GM23338 (cell line): ENCODE measurements at regions not wholly inside any gene's neighbourhood (a gene's known extent, or its start where the extent isn't known, plus 50 kb on each side); places are given as distances from the start of the nearest gene placed in this dataset.

Experiments
- ATAC-seq: fragments of 200-7000 bp; cut with Tn5 transposase; 3 replicates; pipeline ENCODE4 v1.9.1; 2020
- DNase-seq: peaks from one replicate; pipeline ENCODE4 v3.0.0-alpha.2; 2015; ENCODE audit warnings: low spot score
- H2AFZ ChIP-seq: fragments of 200-600 bp; sonication (generic); 2 replicates; pipeline ENCODE4 v1.8.0; 2016; ENCODE audit warnings: antibody characterized with exemption, mild to moderate bottlenecking, moderate library complexity
- H3F3A ChIP-seq: fragments of 200-600 bp; sonication (generic); replicated peaks from 2 replicates; pipeline ENCODE4 v1.8.0; 2017; ENCODE audit warnings: antibody characterized with exemption, mixed run types, low read depth
- H3K27ac ChIP-seq: fragments of 200-600 bp; sonication (generic); 2 replicates; pipeline ENCODE4 v1.6.1; 2016; ENCODE audit warnings: low read depth
- H3K27me3 ChIP-seq: fragments of 200-600 bp; sonication (generic); 2 replicates; pipeline ENCODE4 v1.8.0; 2016; ENCODE audit warnings: mild to moderate bottlenecking, mixed run types, moderate library complexity; ENCODE audit not compliant: insufficient read depth
- H3K36me3 ChIP-seq: fragments of 200-600 bp; sonication (generic); 2 replicates; pipeline ENCODE4 v1.8.0; 2016; ENCODE audit warnings: mild to moderate bottlenecking; ENCODE audit not compliant: insufficient read depth
- H3K4me1 ChIP-seq: fragments of 200-600 bp; sonication (generic); 2 replicates; pipeline ENCODE4 v1.8.0; 2016; ENCODE audit warnings: mild to moderate bottlenecking, moderate library complexity; ENCODE audit not compliant: insufficient read depth
- H3K4me2 ChIP-seq: fragments of 200-600 bp; sonication (generic); 2 replicates; pipeline ENCODE4 v1.7.1; 2017; ENCODE audit warnings: mixed run types
- H3K4me3 ChIP-seq: fragments of 200-600 bp; sonication (generic); 2 replicates; pipeline ENCODE4 v1.6.1; 2016; ENCODE audit warnings: mixed run types
- H3K79me2 ChIP-seq: fragments of 200-600 bp; sonication (generic); replicated peaks from 2 replicates; pipeline ENCODE4 v1.8.0; 2017; ENCODE audit warnings: mild to moderate bottlenecking; ENCODE audit not compliant: insufficient read depth
- H3K9me2 ChIP-seq: fragments of 200-600 bp; sonication (generic); 2 replicates; pipeline ENCODE4 v1.8.0; 2017; ENCODE audit not compliant: insufficient read depth
- H4K20me1 ChIP-seq: fragments of 200-600 bp; sonication (generic); replicated peaks from 2 replicates; pipeline ENCODE4 v1.8.0; 2017; ENCODE audit warnings: mild to moderate bottlenecking; ENCODE audit not compliant: insufficient read depth
- H3K27ac Mint-ChIP-seq: 2 replicates; pipeline ENCODE4 v1.8.0; 2020; ENCODE audit warnings: inconsistent platforms, mild to moderate bottlenecking, moderate library complexity, mixed read lengths
- H3K27me3 Mint-ChIP-seq: 3 replicates; pipeline ENCODE4 v1.8.0; 2022; ENCODE audit warnings: low read depth, mild to moderate bottlenecking, moderate library complexity, mixed read lengths, inconsistent platforms; ENCODE audit not compliant: insufficient read depth, poor library complexity
- H3K36me3 Mint-ChIP-seq: 3 replicates; pipeline ENCODE4 v1.8.0; 2021; ENCODE audit warnings: low read depth, mild to moderate bottlenecking, inconsistent platforms, moderate library complexity, mixed read lengths
- H3K4me1 Mint-ChIP-seq: 3 replicates; pipeline ENCODE4 v1.8.0; 2020; ENCODE audit warnings: mild to moderate bottlenecking, inconsistent platforms, mixed read lengths
- H3K4me3 Mint-ChIP-seq: 3 replicates; pipeline ENCODE4 v1.8.0; 2021; ENCODE audit warnings: moderate library complexity, mild to moderate bottlenecking, inconsistent platforms, mixed read lengths
- H3K9me3 Mint-ChIP-seq: 3 replicates; pipeline ENCODE4 v1.8.0; 2020; ENCODE audit warnings: moderate library complexity, mild to moderate bottlenecking, inconsistent platforms, mixed read lengths
- CTCF ChIP-seq, 2 experiments: fragments of 200-600 bp in 1 of 2; sonication (generic) in 1 of 2; conservative IDR thresholded peaks; 2 replicates each; pipeline versions ENCODE4 v1.5.1 to v1.6.1; 2016 to 2017; ENCODE audit warnings: antibody characterized with exemption in 2 of 2, low read depth in 2 of 2, mild to moderate bottlenecking in 2 of 2, moderate library complexity in 1 of 2
- EZH2 ChIP-seq: fragments of 200-600 bp; sonication (generic); IDR thresholded peaks from one replicate; pipeline ENCODE4 v1.8.0; 2017; ENCODE audit warnings: antibody characterized with exemption, mild to moderate bottlenecking, low read depth; ENCODE audit not compliant: unreplicated experiment
- NANOG ChIP-seq: IDR thresholded peaks from 2 replicates; pipeline ENCODE4 v1.6.1; 2016; ENCODE audit warnings: antibody characterized with exemption, borderline replicate concordance
- POLR2AphosphoS5 ChIP-seq: IDR thresholded peaks from 2 replicates; pipeline ENCODE4 v1.6.1; 2016; ENCODE audit warnings: antibody characterized with exemption, low read depth
- ZNF114 ChIP-seq: fragments of 250-450 bp; sonication (Bioruptor Pico); IDR thresholded peaks from 2 replicates; pipeline ENCODE4 v1.5.0; 2020; ENCODE audit warnings: mild to moderate bottlenecking, moderate library complexity
- ZNF462 ChIP-seq: fragments of 250-450 bp; sonication (Bioruptor Pico); IDR thresholded peaks from 2 replicates; pipeline ENCODE4 v1.5.0; 2020; ENCODE audit warnings: mild to moderate bottlenecking, moderate library complexity

GRCh38 chr17:33689725-33690124, 396.6 kb upstream of the ASIC2 start:
- no peaks in the 10 kb centered on the region for H3K27me3 ChIP-seq
- H3K27me3 Mint-ChIP-seq, result no peaks in the 10 kb centered on the region
- H3F3A ChIP-seq, result no peaks in the 10 kb centered on the region
- H2AFZ ChIP-seq, result no peak overlapping the region
- no peak overlapping the region for H3K4me3 ChIP-seq
- no peaks in the 10 kb centered on the region for H3K9me2 ChIP-seq
- H3K36me3 ChIP-seq, result no peaks in the 10 kb centered on the region
- ATAC-seq (no peak), DNase-seq (peak; percentile 6)
- no peak overlapping the region for H3K4me3 Mint-ChIP-seq
- no peak overlapping the region for H3K27ac Mint-ChIP-seq
- H3K36me3 Mint-ChIP-seq, result 0 out of 3 replicates have a peak, but pooled peaks cover 4% of the 10 kb centered on the region
- no peak overlapping the region for H3K4me2 ChIP-seq
- no peaks in the 10 kb centered on the region for H3K4me1 ChIP-seq
- H4K20me1 ChIP-seq, result no peaks in the 10 kb centered on the region
- H3K79me2 ChIP-seq, result no peaks in the 10 kb centered on the region
- H3K27ac ChIP-seq, result no peak overlapping the region
- TF ChIP-seq ZNF462 (CRISPR knock-in tag), result no peak
- peak; percentile 19 to 25; a peak in 3 of 4 replicates for TF ChIP-seq CTCF (conservative IDR thresholded peaks at IDR 0.05; ENCODE audit: low read depth in 2 of 2)
- peaks cover 3% of the 10 kb centered on the region; the same call in 1 of the 3 replicates for H3K9me3 Mint-ChIP-seq
- H3K4me1 Mint-ChIP-seq, result no peaks in the 10 kb centered on the region

GRCh38 chr17:33695431-33695830, 402.3 kb upstream of the ASIC2 start:
- ATAC-seq (no peak), DNase-seq (no peak)
- TF ChIP-seq NANOG (no peak), POLR2AphosphoS5 (no peak), EZH2 (no peak), ZNF114 (no peak)
- H3K4me1 ChIP-seq, result no peaks in the 10 kb centered on the region
- no peaks in the 10 kb centered on the region for H3K9me2 ChIP-seq
- Mint-ChIP-seq H3K27me3 (no peaks in the 10 kb centered on the region), H3K4me1 (no peaks in the 10 kb centered on the region), H3K27ac (no peak overlapping the region), H3K9me3 (no peaks in the 10 kb centered on the region), H3K4me3 (no peak overlapping the region), H3K36me3 (no peaks in the 10 kb centered on the region)
- H3K79me2 ChIP-seq, result no peaks in the 10 kb centered on the region
- H4K20me1 ChIP-seq, result no peaks in the 10 kb centered on the region
- H3K27me3 ChIP-seq, result no peaks in the 10 kb centered on the region; the same call in 1 of the 2 replicates
- no peak overlapping the region for H3K27ac ChIP-seq
- H3K4me3 ChIP-seq, result no peak overlapping the region
- no peaks in the 10 kb centered on the region for H3K36me3 ChIP-seq
- no peak overlapping the region for H3K4me2 ChIP-seq
- H2AFZ ChIP-seq, result no peak overlapping the region
- no peaks in the 10 kb centered on the region for H3F3A ChIP-seq
